ENCODE measurements at regions not wholly inside any gene's neighbourhood (a gene's known extent, or its start where the extent isn't known, plus 50 kb on each side); places are given as distances from the start of the nearest gene placed in this dataset.
A peak's percentile ranks its signal among the peaks of the same experiment; 100 is the strongest.
"Not testable (repeated sequence)": the region's sequence is repeated elsewhere in the genome, so short reads cannot be mapped to it uniquely, and the experiment has no call there.

DNA sequence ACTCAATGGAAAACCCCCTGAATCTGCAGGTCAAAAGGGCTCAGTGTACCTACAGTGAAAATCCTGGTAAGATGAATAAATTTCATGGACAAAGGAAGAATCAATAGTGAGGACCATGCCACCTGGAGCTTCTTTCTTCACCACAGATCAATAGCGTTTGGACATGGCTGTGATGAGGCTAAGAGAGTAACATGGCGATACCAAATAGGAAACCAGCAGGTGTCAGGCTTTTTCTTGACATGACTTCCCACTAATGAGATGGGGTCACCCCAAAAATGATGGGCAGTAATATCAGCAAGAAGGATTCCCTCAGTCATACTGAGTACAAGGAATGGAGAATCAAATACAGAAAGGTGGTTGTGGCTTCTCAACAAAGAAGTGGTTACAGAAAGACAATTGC, 208.5 kb upstream of the PLPPR1 start:
- no peak for DNase-seq

DNA sequence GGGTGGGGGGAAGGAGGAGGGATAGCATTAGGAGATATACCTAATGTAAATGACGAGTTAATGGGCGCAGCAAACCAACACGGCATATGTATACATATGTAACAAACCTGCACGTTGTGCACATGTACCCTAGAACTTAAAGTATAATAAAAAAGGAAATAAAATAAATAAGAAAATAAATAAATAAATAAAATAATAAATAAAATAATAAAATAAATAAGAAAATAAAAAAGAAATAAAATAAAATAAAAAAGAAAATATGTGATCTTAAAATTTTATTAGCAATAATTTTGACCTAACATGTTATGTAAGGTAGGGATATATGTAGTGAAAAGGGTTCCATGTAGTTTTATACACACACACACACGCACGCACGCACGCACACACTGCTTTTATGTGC, 195.5 kb upstream of the PLPPR1 start:
- DNase-seq = not testable (repeated sequence)

GRCh38 chr9:100838857-100839256, 189.7 kb upstream of the PLPPR1 start:
- DNase-seq = no peak

DNA sequence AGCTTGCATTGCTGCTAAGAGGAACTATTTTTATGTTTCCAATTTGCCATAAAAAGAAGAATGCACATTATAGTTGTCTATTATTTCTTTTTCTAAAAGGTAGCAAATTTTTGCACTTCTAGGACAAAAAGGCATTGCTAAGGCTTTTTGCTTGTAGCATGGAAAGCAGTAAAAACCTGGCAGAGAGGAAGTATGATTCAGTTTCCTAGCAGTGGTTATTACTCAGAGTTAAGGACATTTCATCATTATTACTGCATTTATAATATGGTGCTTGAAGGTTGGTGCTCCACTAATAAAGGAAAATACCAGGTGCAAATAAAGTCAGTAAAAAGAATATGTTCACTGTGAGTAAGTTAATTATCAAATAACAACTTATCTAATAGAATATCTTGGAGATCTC, 179.8 kb upstream of the PLPPR1 start:
- DNase-seq = no peak

DNA sequence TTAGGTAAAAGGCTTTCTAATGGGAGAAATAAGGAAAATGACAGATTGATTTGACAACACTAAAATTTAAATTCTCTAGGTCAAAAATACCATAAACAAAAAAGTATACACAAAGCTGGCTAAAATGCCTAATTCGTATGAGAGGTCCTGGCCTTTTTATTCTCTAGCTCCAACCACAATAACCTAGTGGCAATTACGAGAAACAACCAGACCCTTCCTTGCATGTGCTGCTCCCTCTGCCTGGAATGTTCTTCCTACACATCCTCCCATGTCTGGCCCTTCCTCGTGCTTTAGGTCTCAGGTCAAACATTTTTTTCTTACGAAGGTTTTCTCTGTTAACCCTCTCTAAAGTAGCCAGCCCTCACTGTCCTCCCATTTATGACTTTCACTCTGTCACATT, 176.4 kb upstream of the PLPPR1 start:
- no peak for DNase-seq

- peak; percentile 57 for DNase-seq
Measured at GRCh38 chr9:100856238-100856637, 172.3 kb upstream of the PLPPR1 start.

GRCh38 chr9:100865111-100865510, 163.4 kb upstream of the PLPPR1 start:
- no peak for DNase-seq

DNA sequence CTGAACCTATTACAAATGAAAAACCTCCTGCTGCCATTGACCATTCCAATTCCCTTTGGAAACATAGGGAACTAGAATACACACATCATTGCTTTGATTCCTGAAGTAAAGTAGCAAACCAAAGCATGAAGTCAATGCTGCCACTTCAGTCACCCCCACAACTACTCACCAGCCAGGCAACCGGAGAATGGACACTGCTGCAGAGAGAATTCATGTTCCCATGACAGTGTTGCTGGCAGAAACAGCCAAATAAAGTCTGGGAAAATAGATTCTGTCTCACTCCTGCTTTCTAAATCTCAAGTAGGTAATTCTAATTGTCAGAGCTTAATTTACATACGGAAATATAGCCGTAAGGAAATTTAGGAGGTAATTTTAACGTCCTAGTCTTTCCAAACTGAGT, 162.9 kb upstream of the PLPPR1 start:
- DNase-seq = no peak

DNA sequence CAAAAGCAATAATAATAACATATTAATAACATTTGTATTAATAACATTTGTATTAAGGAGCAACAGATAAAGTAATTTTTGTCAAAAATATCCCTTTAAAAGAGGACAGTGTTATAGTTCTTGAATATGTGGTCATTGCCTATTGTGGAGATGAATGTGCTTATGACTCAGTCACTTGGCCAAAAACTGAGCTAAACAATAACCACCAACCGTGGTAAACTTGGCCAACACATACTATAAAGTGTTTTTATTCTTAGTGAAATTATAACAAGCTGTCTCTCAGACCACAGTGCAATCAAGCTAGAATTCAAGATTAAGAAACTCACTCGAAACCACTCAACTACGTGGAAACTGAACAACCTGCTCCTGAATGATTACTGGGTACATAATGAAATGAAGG, 159.2 kb upstream of the PLPPR1 start:
- DNase-seq = no peak

DNA sequence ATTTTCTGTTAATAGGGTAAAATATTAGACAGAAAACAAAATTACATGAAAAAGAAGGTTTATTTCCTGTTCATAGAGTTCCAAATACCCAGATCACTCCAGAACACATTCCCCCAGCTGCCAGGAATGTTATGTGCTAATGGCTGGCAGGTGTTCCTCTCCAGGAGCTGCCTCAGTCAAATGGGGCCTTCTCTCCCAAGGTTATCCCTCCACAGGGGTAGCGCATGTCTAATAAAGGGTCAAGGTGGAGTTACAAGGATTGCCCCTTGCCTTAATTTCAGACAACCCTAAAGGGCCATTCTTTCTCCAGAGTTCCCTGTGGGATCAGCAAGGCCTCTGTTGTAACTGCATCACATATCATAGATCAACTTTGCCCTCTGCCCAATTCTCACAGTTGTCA, 148.6 kb upstream of the PLPPR1 start:
- no peak for DNase-seq

DNA sequence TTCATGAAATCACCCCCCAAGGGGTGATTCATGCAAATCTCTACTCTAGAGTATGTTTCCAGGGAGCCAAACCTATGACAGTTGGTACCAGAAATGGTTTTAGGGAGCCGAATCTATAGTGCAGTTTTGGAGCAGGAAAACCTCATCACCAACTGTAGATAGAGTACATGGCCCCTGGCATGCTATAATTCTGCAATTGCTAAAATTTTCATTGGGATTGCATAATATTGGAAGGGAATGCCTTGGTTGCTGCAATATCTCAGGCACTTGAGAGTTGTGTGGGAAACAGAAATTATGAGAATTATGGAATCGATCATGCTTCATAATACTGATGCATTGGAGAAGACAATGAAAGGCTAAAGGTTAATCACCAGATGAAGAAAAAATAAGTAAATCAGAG, 148.2 kb upstream of the PLPPR1 start:
- no peak for DNase-seq

GRCh38 chr9:100884518-100884917, 144.0 kb upstream of the PLPPR1 start:
- no peak for DNase-seq

DNA sequence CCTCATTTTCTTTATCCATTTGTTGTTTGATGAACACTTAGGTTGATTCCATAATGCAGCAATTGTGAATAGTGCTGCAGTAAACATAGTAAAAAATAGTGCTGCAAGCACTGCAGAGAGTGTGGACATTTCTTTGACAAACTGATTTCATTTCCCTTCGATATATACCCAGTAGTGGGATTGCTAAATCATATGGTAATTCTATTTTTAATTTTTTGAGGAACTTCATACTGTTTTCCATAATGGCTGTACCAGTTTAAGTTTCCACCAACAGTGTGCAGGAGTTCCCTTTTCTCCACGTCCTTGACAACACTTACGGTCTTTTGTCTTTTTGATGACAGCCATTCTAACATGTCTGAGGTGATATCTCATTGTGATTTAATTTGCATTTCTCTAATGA, 138.2 kb upstream of the PLPPR1 start:
- no peak for DNase-seq

GRCh38 chr9:100911273-100911672, 117.3 kb upstream of the PLPPR1 start:
- peak; percentile 90 for DNase-seq

DNA sequence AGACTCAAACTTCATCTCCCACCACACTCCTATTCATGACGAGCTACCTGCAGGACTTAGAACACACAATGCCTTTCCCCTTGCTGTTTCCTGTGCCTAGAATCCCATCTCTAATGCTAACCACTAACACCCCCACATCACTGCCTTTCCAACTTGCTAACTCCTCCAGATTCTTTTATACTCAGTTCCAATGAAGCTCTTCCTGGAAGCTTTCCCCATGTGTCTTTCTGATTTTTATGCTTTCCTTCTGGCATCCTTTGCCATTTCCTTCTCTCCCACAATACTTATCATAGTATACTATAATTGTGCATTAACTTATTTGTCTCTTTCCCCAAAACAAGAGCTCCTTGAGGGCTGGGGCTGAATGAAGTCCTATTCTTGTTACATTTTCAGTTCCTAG, 115.3 kb upstream of the PLPPR1 start:
- DNase-seq = no peak

DNA sequence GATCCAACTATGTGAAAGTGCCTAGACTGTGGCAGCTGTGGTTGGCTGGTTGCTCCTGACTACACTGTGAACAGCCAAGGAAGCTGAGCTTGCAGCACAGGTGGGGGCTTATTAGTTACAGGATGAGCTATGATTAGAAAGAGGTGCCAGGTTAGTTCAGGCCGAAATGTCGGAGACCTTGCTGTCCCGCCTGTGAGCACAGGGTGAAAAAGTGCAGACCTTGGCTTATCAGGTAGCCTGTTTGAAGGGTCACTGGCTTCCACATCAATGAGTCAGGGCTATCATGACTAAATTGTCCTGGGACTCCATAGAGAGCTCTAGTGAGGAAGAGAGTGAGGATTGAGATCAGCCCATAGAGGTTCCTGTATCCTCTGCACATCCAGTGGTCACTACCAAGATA, 114.3 kb upstream of the PLPPR1 start:
- no peak for DNase-seq

DNA sequence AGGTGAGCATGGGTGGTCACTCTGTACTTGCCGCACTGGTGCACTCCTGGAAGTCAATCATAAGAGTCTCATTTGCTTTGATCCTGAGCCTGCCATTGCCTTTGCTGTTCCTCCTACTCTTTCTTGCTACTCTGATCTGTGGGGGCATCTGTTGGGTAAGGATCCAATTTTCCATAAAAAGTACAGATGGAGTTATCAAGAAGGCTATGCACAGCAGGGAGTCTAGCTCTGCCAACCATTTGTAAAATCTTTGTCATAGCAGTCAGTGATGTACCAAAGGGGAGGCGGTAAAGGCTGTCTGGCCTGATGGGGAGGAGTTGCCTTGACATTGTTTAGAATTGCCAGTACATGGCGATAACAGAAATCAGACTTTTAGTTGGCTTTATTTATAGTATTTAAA, 109.0 kb upstream of the PLPPR1 start:
- no peak for DNase-seq

DNA sequence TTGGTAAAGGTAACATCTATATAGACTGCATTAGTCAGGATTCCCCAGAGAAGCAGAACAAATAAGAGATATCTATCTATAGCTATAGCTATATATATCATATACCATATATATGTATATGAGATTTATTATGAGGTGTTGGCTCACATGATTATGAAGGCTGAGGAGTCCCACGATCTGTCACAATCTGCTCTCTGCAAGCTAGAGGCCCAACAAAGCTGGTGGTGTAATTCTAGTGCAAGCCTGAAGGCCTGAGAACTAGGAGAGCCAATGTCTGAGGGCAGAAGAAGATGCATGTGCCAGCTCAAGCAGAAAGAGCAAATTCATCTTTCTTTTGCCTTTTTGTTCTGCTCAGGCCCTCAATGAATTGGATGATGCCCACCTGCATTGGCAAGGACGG, 102.2 kb upstream of the PLPPR1 start:
- no peak for DNase-seq

- DNase-seq = no peak
Measured at GRCh38 chr9:100927763-100928162, 100.8 kb upstream of the PLPPR1 start.

- no peak for DNase-seq
Measured at GRCh38 chr9:100933656-100934055, 94.9 kb upstream of the PLPPR1 start.

DNA sequence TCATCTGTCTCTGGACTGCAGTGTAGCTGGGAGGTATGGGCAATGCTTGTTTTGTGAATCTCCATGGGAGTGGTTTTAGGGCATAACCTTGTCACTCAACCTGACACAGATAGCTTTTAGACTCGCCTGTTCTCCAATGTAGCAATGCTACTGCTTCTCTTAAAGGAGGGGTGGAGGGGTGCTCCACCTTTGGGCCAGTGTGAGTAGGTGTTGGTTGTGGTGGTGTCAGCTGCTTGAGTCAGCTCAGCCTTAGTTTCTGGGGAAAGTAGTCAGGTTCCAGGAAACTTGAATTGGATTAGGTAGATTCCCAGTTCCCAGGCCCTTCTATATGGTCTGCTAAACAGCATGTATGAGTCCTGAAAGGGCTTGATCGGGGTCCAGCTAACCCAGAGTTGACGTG, 91.1 kb upstream of the PLPPR1 start:
- no peak for DNase-seq

GRCh38 chr9:100938507-100938906, 90.0 kb upstream of the PLPPR1 start:
- DNase-seq = no peak

DNA sequence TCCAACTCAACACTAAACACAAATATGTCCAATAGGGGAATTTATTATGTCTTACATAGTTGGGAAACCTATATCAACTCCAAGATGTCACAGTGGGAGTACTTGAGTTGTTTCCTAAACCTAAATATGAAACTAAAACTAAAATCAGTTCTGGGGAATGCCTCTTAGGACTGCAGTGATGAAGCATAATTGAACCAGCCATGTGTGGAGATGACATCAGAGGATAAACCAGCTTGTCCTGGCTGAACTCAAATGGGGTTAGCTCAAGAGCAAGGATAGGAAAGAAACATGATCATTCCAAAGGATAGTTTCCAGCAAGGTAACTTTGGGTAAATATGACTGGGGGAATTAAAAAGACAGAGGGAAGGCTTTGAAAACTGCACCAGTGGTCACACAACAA, 88.9 kb upstream of the PLPPR1 start:
- DNase-seq = no peak

- DNase-seq = no peak
Measured at GRCh38 chr9:100959226-100959625, 69.3 kb upstream of the PLPPR1 start.

Data from NCI-H1092 treated with DMSO at 0.1 percent for 48 hours (cell line).